ENCODE measurements at regions not wholly inside any gene's neighbourhood (a gene's known extent, or its start where the extent isn't known, plus 50 kb on each side); places are given as distances from the start of the nearest gene placed in this dataset.
"Not testable (repeated sequence)": the region's sequence is repeated elsewhere in the genome, so short reads cannot be mapped to it uniquely, and the experiment has no call there.

DNA sequence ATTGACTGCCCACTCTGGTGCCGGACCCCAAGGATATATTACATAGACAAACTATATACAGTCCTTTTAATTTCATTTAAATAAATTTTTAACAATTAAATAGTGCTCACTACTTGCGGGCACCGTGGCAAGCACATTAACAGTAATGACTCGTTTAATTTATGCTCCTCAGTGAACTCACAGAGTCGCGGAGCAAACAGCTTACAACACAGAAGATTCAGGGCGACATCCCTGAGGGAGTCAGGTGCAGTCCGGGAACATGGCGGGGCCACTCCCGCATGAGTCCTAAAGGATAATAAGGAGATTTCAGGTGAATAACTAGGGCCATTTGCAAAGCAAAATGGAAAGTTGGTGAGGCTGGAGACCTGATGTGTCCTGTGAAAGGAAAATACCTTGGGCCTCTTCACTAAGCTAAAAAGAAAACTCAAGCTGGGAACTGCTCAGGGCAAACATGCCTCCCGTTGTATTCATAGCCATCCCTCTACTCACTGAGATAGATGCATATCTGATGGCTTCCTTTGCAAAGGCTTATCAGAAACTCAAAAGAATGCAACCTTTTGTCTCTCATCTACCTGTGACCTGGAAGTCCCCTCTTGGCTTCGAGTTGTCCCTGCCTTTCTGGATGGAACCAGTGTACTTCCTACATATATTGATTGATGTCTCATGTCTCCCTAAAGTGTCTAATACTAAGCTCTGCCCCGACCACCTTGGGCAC is 125.6 kb downstream of the KLF6 start:
- no peak for DNase-seq (ENCODE audit: low spot score)

DNA sequence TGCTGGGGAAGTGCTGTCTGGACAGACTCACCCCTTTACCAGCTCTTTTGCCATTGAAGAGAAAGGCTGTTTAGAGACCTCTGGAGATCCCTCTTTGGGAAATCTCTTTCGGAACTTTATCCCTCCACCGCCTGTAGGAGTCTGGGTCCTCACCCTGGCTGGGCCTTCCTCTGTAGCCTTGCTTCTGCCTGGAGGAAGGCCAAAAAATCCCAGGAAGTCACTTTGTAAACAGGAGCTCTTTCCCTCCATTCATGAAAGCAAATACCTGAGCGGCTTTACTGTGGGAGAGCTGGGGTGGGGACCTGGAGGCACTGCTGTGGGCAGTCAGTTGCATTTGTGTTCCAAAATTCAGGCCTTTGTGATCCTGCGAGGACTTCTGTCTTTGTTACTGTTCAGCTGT is 126.2 kb downstream of the KLF6 start:
- peak; percentile 44 for DNase-seq (ENCODE audit: low spot score)

DNA sequence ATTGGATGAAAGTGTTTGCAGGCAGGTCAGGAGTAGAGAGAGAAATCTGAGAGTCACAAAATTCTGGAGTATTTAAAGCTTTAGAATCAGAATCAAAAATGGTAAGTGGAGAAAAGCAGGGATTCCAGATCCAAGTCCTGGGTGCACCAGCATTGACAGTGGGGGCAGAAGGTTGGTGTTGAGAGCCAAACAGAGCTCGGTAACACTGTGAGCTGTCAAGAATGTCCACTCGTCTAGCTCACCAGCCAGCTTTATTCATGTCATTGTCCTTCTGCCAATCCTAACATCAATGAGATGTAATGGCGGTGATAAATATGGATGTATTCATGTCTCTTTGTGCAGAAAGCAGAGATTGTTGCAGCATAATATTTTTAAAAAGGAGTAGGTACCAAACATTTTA is 128.8 kb downstream of the KLF6 start:
- no peak for DNase-seq (ENCODE audit: low spot score)

DNA sequence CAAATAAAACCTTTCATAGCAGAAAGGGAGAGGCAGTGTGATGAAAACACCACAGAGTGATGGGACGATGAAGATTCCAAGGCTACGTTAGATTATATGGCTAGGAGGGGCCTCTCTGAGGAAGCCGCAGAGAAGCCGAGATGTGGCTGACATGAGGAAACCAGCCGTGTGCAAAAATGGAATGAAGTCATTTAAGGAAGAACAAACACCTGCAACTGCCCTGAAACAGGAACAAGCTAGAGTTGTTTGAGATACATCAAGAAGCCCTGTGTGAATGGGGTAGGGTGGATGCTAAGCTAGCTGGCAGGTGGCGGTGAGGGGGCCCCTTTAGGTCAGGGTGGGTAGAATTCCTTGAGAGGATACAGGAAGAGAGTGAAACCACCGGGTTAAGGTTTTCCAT is 129.5 kb downstream of the KLF6 start:
- no peak for DNase-seq (ENCODE audit: low spot score)

DNA sequence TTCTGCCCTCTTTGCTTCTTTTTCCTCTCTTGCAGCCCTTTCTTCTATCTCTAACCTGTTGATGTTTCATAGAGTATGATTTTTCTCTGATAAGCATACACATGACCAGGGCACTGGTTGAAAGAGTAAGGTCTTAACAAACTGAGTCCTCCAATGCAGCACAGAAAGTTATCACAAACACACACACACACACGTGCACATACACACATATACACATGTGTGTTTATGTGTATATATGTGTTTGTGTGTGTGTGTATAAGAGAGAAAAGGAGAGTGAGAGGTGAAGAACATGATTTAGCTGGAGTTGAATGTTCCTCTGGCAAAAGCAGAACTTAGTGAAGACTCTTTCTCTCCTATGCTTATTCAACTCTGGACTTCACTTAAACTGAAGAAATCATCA is 130.0 kb downstream of the KLF6 start:
- no peak for DNase-seq (ENCODE audit: low spot score)

DNA sequence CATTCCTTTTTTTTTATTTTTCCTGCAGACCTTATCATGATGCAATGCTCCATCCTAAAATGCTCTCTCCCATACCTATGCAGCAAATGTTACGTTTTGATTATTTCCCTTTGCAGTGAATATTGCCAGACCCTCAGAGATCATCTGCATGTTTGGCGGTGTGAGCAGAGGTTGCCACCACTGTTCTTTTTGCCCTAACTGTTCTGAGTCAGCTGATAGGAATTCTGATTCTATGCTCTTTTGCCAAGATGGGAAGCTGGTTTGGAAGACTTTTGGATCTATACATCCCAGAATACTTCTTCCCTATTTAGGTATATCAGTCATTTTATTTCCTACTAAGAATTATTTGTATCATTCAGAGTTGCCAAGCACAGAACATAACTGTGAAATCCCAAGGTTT is 130.5 kb downstream of the KLF6 start:
- no peak for DNase-seq (ENCODE audit: low spot score)

DNA sequence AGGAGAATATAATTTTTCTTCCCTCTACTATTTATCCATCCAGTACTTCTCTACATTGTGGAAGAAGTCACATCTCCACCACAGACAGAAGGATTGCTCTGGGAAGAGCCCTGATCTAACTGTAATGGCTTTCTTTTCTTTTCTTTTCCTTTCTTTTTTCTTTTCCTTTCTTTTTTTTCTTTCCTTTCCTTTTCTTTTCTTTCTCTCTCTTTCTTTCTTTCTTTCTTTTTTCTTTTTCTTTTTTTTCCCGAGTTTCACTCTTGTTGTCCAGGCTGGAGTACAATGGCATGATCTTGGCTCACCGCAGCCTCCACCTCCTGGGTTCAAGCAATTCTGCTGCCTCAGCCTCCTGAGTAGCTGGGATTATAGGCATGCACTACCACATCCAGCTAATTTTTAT is 131.7 kb downstream of the KLF6 start:
- not testable (repeated sequence) for DNase-seq (ENCODE audit: low spot score)

DNA sequence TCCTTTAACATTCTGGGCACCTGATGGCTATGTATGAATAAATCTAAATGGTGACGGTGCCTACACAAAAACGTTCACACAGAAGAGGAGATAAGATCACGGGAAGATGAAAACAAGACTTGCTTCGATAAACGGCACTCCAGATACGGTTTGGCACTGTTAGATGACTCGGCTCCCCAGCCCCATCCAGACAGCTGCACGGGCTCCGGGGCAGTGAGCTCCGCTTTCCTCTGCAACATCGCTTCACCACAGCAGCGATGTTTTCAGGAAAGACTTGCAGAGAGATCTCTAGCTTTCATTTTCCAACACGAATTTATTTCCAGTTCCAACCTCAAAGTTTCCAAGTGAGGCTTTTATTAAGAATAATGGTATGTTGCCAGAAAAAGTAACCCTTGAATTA is 132.1 kb downstream of the KLF6 start:
- no peak for DNase-seq (ENCODE audit: low spot score)

DNA sequence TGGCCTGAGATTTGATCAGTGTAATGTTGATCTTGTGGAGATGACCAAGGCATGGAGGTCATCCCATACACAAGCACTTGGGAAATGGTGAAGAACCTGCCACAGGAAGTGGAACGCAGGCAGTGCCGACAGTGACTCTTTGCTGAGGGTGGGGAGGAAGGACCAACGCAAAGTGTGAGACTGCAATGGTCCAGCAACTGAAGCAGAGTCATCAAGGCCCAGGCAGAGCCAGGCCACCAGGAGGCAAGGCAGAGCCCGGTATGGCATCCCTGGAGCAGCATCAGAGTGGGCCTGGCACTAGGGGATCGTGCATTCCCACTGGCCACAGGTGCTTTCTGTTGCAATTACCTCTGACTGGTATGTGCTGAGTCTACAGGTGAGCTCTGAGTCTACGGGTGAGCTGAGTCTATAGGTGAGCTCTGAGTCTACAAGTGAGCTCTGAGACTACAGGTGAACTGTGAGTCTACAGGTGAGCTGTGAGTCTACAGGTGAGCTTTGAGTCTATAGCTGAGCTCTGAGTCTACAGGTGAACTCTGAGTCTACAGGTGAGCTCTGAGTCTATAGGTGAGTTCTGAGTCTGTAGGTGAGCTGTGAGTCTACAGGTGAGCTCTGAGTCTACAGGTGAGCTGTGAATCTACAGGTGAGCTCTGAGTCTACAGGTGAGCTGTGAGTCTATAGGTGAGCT is 132.9 kb downstream of the KLF6 start:
- no peak for DNase-seq (ENCODE audit: low spot score)

DNA sequence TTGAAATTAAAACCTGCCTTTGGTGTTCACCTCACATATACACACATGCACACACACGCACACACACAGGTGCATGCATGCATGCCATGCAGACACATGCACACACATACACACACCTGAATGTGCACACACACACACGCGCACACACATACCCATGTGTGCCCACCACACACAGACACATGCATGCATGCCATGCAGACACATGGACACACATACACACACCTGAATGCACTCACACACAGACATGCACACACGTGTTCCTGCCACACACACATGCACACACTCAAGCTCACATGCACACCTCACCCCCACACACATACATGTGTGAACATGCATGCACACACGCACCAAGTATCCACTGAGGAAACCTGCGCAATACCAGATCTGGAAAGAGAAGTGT is 136.4 kb downstream of the KLF6 start:
- no peak for DNase-seq (ENCODE audit: low spot score)

DNA sequence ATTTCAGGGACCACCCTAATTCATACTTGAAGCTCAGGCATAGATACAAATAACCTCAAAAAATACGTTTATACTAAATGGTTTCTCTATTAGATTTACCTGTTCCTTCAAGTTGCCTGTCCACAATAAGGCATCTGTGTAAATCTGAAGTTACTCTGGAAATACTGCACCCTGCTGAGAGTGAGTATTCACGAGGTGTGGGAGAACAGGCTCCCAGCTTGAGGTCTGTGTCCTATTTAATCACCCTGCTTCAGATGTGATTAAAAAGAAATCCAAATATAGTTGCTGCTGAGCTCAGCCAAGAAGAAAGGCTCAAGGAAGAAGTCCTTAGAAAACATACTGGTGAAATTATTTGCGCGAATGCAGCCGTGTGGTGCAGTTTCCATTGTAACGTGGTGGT is 136.8 kb downstream of the KLF6 start:
- no peak for DNase-seq (ENCODE audit: low spot score)

DNA sequence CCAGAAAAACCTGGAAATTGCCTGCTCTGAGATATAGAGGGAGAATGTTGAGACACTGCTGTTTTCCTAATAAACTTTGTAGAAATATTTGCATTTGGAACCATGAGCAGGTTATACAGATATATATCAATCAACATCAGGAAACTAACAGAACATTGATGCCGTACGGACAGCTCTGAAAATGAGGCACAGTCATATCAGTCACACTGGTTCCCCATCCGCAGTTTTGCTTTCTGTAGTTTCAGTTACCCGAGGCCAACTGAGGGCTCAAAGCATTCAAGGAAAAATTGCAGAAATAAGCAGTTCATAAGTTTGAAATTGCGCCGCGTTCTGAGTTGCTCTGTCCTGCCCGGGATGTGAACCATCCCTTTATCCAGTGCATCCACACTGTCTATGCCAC is 137.9 kb downstream of the KLF6 start:
- no peak for DNase-seq (ENCODE audit: low spot score)

DNA sequence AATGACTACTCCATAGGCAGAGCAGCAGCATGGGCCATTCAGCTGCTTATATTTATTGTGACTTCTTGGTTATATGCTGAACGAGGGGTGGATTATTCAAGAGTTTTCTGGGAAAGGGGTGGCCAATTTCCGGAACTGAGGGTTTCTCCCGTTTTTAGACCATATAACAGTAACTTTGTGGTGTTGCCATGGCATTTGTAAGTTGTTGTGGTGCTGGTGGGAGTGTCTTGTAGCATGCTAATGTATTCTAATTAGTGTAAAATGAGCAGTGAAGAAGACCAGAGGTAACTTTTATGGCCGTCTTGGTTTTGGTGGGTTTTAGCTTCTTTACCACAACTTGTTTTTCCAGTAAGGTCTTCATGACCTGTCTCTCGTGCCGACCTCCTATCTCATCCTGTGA is 139.6 kb downstream of the KLF6 start:
- DNase-seq (ENCODE audit: low spot score): no peak

DNA sequence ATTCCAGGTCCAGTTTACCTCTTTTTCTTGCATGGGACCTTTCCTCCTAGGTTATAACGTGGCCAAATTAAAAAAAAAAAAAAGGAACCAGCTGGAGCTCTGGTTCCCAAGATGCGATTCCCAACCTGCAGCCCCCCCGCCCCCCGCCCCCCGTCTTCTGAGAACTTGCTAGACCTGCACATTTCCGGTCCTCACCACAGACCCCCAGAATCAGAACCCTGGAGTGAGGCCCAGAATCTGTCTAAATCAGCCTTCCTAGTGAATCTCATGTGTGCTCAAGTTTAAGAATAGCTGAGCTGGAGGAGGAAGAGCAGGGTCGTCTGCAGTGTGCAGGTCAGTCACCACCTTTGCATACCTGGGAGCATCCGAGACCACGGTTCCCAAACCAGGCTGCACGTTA is 144.2 kb downstream of the KLF6 start:
- DNase-seq (ENCODE audit: low spot score): no peak

DNA sequence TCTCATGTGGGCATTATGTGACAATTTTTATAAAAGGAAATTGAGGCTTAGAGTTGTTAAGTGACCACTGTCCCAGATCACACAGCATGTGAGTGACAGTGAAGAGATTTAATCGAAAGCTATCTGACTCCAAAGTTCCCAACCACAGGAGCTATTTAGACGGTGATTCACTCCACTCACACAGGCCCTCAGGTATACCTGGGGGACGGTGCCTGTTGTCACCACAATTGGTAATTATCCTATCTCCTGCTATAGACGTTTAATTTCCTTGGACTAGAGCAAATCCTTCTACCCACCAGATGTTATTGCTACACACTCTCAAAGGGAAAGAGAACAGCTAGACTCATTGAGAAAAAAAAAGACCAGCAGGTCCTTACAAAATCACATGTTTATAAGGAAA is 145.5 kb downstream of the KLF6 start:
- DNase-seq (ENCODE audit: low spot score): no peak

DNA sequence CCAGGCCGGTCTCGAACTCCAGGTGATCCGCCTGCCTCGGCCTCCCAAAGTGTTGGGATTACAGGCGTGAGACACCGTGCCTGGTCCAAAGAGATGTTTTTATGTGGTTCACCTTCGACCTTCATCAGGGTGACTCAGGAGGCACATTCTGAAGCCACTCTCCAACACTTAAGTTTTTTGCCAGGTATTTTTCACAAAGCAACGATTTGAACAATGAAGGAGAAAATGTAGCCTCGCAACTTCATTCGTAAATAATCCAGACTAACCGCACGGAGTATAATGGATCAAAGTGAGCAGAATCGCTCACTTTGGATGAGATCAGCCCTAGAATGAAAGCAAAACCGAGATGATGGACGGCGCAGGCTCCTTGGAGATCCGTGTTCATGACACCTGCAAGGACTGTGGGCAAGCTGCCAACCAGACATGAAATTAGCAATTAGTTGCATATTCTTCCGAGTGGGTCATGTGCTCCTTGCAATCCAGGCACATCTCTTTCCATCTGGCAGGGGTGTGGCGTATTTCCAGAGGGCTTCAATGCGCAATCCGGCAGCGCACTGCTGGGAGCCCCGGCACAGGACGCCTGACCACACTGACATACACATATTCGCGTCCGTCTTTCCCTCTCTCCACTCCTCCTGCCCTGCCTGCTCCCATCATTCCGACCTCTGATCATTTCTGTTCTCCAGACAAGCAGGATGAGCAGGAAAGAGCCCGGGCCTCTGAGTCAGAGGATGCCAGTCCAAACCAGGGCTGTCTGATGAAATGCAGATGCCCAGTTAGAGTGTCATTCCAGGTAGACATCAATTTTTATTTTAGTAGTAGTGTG is 148.4 kb downstream of the KLF6 start:
- peak; percentile 47 for DNase-seq (ENCODE audit: low spot score)

DNA sequence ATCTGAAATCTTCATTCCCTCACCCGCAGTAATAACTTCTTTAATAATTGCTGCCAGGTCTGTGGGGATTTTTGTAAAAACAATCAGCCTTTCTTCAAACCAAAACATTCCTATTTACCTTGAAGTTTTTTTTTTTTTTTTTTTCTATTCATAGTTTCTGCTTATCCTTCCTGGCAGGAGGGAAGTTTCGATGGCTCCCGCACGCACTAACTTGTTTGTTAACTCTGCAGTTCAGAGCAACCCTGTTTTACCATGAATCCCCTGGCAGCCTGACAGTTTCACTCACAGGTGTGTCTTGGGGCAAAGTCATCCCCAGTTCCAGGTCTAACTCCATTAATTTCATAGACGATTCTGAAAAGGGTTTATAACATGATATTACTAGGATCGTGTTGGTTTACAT is 149.3 kb downstream of the KLF6 start:
- DNase-seq (ENCODE audit: low spot score): peak; percentile 51

DNA sequence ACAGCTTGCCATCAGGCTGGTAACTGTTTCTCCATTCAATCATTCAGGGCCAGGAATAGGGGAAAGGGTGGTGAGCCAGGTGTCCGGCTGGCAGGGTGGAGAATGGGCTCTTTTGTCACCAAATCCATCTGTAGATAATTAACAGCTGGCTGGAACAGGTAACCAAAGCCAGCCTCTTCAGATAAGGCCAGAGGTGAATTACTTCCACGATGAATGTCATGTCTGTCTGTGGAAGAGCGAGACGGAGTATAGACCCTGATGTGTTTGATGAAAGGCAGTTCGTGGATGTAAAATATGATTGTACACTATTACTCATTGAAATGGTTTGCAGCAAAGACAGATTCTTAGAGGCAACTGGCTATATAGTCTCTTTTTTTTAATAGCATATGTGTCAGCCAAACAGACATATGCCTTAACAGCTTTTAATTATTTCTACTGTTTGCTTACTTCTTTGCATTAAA is 149.8 kb downstream of the KLF6 start:
- DNase-seq (ENCODE audit: low spot score): peak; percentile 66

DNA sequence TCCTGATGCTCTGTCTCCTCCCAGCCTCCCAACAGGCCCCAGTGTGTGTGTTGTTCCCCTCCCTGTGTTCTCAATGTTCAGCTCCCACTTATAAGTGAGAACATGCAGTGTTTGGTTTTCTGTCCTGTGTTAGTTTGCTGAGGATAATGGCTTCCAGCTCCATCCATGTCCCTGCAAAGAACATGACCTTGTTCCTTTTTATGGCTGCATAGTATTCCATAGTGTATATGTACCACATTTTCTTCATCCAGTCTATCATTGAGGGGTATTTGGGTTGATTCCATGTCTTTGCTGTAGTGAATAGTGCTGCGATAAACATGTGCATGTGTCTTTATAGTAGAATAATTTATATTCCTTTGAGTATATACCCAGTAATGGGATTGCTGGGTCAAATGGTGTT is 150.4 kb downstream of the KLF6 start:
- DNase-seq (ENCODE audit: low spot score): not testable (repeated sequence)

DNA sequence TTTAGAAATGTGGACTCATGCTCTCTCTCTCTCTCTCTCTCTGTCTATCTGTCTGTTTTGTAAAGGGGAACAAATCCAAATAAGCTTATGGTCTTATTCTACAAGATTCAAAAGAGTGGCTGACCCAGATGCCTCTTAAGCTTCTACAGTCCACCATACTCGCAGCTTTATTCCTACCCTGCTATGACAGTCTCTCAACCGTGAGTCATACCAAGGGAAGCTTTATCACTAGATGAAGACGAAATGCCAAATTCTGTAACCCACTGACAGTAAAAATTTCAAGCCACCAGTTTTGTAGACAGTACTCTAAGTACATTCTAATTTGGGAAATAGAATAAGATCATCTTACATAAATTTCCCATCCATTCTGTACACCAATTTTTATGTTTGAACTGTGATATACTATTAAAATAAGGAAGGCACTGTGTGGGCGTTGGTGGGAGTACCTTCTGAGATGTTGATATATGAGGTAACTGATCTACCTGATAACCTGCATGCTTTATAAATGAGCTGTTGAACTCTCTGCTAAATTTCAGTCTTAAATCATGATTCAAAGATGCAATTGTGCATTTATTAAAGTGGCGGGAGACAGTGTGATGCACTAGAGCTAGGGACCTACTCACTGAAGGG is 153.2 kb downstream of the KLF6 start:
- no peak for DNase-seq (ENCODE audit: low spot score)

DNA sequence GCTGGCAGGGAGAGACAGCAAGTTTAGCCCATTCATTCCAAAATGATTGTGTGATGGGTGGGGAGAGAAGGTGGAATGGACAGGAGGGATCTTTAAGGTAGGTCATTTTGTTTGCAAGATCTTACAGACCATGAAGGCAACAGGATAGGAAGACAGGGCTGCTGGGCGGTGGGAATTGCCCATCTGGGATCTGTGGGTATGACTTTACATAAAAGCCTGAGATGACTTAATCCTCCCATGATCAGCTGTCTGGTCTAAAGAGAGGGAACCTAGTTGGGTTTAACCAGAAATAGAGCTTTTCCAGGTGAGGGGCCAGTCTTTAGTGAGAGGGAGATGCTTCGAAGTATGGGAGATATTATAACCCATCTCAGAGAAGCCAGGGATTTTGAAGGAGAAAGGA is 153.7 kb downstream of the KLF6 start:
- no peak for DNase-seq (ENCODE audit: low spot score)

Data from HT-29 (cell line).